Vagina (tissue), 2 donors: ENCODE measurements at regions not wholly inside any gene's neighbourhood (a gene's known extent, or its start where the extent isn't known, plus 50 kb on each side); places are given as distances from the start of the nearest gene placed in this dataset.
A peak's percentile ranks its signal among the peaks of the same experiment; 100 is the strongest.

ENCODE experiments used
- DNase-seq, 2 donors: peaks; one replicate each; pipeline ENCODE4 v3.0.0-alpha.2; 2017; ENCODE audit errors: extremely low spot score in 2 of 2
- H3K27ac ChIP-seq: fragments of 200-600 bp; sonication (generic); one replicate; pipeline ENCODE4 v1.5.1; 2019
- H3K27me3 ChIP-seq: fragments of 200-600 bp; sonication (generic); one replicate; pipeline ENCODE4 v1.5.1; 2019
- H3K36me3 ChIP-seq, 2 donors: fragments of 200-600 bp; sonication (generic); one replicate each; pipeline ENCODE4 v1.5.1; 2017 to 2019
- H3K4me1 ChIP-seq: fragments of 200-600 bp; sonication (generic); one replicate; pipeline ENCODE4 v1.5.1; 2019
- H3K4me3 ChIP-seq, 2 donors: fragments of 200-600 bp; sonication (generic); 1 replicate in 1 of 2; 2 replicates in 1 of 2; pipeline ENCODE4 v1.5.1; 2016 to 2019
- H3K9me3 ChIP-seq: fragments of 200-600 bp; sonication (generic); one replicate; pipeline ENCODE4 v1.5.1; 2019
- POLR2A ChIP-seq, 2 donors: fragments of 450-650 bp; IDR thresholded peaks; one replicate each; pipeline ENCODE4 v1.6.1; 2017; ENCODE audit warnings: antibody characterized with exemption in 2 of 2, mild to moderate bottlenecking in 2 of 2, moderate library complexity in 2 of 2
- POLR2AphosphoS5 ChIP-seq, 2 donors: sonication (generic); formaldehyde crosslinking; IDR thresholded peaks; one replicate each; pipeline ENCODE4 v1.9.0; 2017; ENCODE audit warnings: antibody characterized with exemption in 2 of 2, mild to moderate bottlenecking in 2 of 2, low read depth in 1 of 2; ENCODE audit not compliant: insufficient read depth in 1 of 2
- intact Hi-C: fragments of 100-400 bp; cut with DNase I; formaldehyde crosslinking; loops from one replicate; pipeline ENCODE4 v1.15.1; 2023
- TF ChIP-seq, protein P1 (sequence below), 3 experiments: fragments of 450-650 bp in 2 of 3; fragments of 200-600 bp in 1 of 3; sonication (generic) in 1 of 3; IDR thresholded peaks; one replicate each; pipeline ENCODE4 v1.5.1; 2017 to 2019; ENCODE audit warnings: antibody characterized with exemption in 3 of 3, mild to moderate bottlenecking in 2 of 3, moderate library complexity in 2 of 3

DNA sequence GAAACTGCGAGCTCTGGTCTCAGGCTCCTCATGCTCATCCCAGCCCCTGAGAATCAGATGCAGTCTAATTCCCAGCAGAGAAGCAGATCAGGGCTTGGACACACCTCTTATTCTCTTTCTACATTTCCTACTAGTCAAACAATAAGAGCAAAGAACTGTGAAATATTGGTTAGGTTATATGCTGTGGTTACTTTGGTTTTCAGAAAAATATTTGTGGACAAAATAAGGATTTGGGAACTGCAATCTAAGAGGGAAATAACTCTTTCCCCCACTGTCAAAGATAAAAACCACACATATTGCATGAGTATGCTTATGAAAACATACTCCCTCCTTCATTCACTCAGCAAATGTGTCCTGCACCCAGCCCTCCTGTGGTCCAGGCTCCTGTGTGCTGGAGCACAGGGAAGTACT, 164.5 kb upstream of the S1PR3 start:
- Histone ChIP-seq H3K4me1 (peaks cover 13% of the 10 kb centered on the region), H3K27ac (no peak overlapping the region), H3K36me3 (no peaks in the 10 kb centered on the region), H3K27me3 (no peaks in the 10 kb centered on the region), H3K9me3 (no peaks in the 10 kb centered on the region), H3K4me3 (no peak overlapping the region)
- no peak for TF ChIP-seq POLR2AphosphoS5 (IDR thresholded peaks at IDR 0.05; ENCODE audit: insufficient read depth in 1 of 2, low read depth in 1 of 2)
- TF ChIP-seq, protein P1, sequence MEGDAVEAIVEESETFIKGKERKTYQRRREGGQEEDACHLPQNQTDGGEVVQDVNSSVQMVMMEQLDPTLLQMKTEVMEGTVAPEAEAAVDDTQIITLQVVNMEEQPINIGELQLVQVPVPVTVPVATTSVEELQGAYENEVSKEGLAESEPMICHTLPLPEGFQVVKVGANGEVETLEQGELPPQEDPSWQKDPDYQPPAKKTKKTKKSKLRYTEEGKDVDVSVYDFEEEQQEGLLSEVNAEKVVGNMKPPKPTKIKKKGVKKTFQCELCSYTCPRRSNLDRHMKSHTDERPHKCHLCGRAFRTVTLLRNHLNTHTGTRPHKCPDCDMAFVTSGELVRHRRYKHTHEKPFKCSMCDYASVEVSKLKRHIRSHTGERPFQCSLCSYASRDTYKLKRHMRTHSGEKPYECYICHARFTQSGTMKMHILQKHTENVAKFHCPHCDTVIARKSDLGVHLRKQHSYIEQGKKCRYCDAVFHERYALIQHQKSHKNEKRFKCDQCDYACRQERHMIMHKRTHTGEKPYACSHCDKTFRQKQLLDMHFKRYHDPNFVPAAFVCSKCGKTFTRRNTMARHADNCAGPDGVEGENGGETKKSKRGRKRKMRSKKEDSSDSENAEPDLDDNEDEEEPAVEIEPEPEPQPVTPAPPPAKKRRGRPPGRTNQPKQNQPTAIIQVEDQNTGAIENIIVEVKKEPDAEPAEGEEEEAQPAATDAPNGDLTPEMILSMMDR (IDR thresholded peaks at IDR 0.05), result no peak
- TF ChIP-seq POLR2A (IDR thresholded peaks at IDR 0.05), result no peak
- DNase-seq, result no peak
- intact Hi-C loops, result no loop called here

DNA sequence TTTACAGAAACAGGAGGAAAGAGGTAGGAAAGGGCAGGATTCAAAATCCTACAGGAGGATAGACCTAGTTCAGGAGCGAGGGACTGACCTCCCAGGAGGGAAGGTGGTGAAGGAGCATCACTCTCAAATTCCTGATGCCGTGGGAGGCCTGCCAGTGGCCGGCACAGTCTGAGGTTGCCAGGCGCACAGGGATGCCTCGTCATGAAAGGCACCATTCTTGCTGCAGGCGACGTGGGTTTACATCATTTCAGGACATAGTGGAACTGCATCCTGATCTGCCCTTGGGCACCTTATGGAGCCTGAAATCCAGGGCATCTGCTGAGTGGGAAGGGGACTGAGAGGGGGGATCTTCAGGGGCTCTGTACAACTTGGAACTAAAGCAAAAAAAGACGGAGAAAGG, 163.2 kb upstream of the S1PR3 start:
- TF ChIP-seq, protein P1 (IDR thresholded peaks at IDR 0.05), result no peak
- TF ChIP-seq POLR2AphosphoS5 (IDR thresholded peaks at IDR 0.05; ENCODE audit: insufficient read depth in 1 of 2, low read depth in 1 of 2), result no peak
- no peak for TF ChIP-seq POLR2A (IDR thresholded peaks at IDR 0.05)
- no peak for DNase-seq
- Histone ChIP-seq H3K4me1 (peaks cover 13% of the 10 kb centered on the region), H3K36me3 (no peaks in the 10 kb centered on the region), H3K9me3 (no peaks in the 10 kb centered on the region), H3K4me3 (no peak overlapping the region), H3K27ac (no peak overlapping the region), H3K27me3 (no peaks in the 10 kb centered on the region)
- intact Hi-C loops, result no loop called here

DNA sequence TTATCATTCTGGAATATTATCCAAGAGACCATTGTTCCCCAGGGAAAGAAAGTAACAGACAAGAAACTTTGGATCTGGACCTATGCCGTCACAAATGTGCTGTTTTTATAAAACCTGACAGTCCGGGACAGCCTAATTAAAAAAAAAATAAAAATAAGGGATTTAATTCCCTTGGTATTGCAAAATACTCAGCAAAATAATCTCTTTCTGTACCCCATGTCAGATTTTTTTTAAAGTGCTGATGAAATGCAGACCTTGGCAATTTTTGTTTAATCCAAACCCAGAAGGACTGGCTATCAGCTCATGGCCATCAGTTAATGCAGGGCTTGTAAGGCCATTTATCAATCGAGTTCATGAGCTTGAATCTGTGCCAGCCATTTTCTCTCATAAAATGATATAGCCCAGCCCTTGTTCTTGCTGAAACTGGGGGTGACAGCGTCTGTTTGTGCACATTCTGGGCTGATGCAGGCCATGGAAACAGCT, 162.7 kb upstream of the S1PR3 start:
- Histone ChIP-seq H3K4me3 (no peak overlapping the region), H3K27me3 (no peaks in the 10 kb centered on the region), H3K9me3 (no peaks in the 10 kb centered on the region), H3K27ac (no peak overlapping the region), H3K36me3 (no peaks in the 10 kb centered on the region), H3K4me1 (peaks cover 13% of the 10 kb centered on the region)
- TF ChIP-seq, protein P1 (IDR thresholded peaks at IDR 0.05), result no peak
- peak in 1 of 2 donors; percentile 25 for TF ChIP-seq POLR2AphosphoS5 (IDR thresholded peaks at IDR 0.05; ENCODE audit: insufficient read depth in 1 of 2, low read depth in 1 of 2)
- intact Hi-C loops, result no loop called here
- DNase-seq, result no peak

DNA sequence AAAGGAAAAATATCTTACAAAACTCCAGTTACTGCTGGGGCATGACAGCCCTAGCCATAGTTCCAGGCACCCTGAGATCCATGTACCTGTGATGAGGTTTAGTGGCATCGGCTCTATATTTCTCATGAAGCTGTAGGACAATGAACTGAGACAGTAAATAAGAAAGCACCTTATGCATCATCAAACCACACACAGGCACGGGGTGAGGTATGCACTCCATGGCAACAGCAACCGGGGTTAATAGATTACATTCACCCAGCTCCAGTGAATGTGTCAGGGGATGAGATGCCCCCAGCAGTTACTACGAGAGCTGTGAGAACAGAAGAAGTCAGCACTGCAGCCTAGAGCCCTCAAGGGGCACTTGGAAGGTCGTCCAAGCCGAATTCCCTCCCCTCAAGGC, 162.0 kb upstream of the S1PR3 start:
- H3K27me3 ChIP-seq, result no peaks in the 10 kb centered on the region
- TF ChIP-seq POLR2A (IDR thresholded peaks at IDR 0.05) (no peak), POLR2AphosphoS5 (IDR thresholded peaks at IDR 0.05; ENCODE audit: insufficient read depth in 1 of 2, low read depth in 1 of 2) (no peak)
- TF ChIP-seq, protein P1 (IDR thresholded peaks at IDR 0.05), result no peak
- intact Hi-C loops, result no loop called here
- H3K36me3 ChIP-seq, result no peaks in the 10 kb centered on the region
- no peak overlapping the region for H3K27ac ChIP-seq
- DNase-seq, result no peak
- no peaks in the 10 kb centered on the region for H3K9me3 ChIP-seq
- H3K4me3 ChIP-seq, result no peak overlapping the region
- peaks cover 13% of the 10 kb centered on the region for H3K4me1 ChIP-seq

DNA sequence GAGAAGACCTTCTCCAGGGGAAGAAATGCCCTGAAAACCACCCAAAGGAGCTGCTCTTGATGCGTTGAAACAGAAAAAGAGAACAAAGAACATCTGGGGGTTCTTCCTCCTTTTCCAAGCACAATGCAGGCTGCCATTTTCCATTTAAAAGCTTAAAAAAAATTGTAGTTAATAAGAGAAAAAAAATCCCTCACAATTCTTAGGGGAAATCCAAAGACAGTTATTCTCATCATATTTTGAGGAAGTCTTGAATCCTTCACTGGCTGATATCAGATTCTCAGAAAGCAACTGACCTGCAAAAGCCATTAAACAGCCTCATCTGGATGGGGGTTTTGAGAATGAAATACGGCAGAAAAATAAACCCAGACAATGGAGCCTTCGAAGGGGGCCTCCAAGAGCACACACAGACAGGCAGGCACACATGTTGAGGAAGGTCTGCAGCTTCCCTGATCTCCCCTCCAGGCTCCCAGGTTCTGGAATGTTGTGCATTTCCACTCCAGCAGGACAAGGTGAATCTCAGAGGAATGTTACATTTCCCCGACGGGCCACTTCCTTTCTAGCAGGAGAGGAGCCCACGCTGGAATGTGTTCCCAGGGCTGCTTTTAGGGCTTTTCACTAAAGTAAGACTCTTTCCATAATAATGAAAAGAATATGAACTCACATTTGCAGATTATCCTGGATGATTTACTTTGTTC, 159.4 kb upstream of the S1PR3 start:
- Histone ChIP-seq H3K27ac (no peak overlapping the region), H3K4me1 (peaks cover 13% of the 10 kb centered on the region), H3K27me3 (no peaks in the 10 kb centered on the region), H3K9me3 (no peaks in the 10 kb centered on the region), H3K4me3 (no peak overlapping the region), H3K36me3 (no peaks in the 10 kb centered on the region)
- TF ChIP-seq POLR2A (IDR thresholded peaks at IDR 0.05), result no peak
- TF ChIP-seq, protein P1 (IDR thresholded peaks at IDR 0.05), result no peak
- TF ChIP-seq POLR2AphosphoS5 (IDR thresholded peaks at IDR 0.05; ENCODE audit: insufficient read depth in 1 of 2, low read depth in 1 of 2), result no peak
- intact Hi-C loops, result no loop called here
- no peak for DNase-seq
